ENCODE measurements at regions not wholly inside any gene's neighbourhood (a gene's known extent, or its start where the extent isn't known, plus 50 kb on each side); places are given as distances from the start of the nearest gene placed in this dataset.

- H3K79me2 ChIP-seq (ENCODE audit: control insufficient read depth in 1 of 2, insufficient read depth in 2 of 2, low read length in 2 of 2), result no peaks in the 10 kb centered on the region
- TF ChIP-seq TAF1 (IDR thresholded peaks at IDR 0.05; ENCODE audit: low read depth, low read length), result no peak
- no peak overlapping the region; the same call in 1 of the 2 replicates for H2BK12ac ChIP-seq (ENCODE audit: low read depth, low read length)
- no peak overlapping the region for H3K4me3 ChIP-seq (ENCODE audit: extremely low read depth in 1 of 4, insufficient read depth in 2 of 4, low read depth in 3 of 4, low read length in 4 of 4)
- no peaks in the 10 kb centered on the region for H3K79me1 ChIP-seq (ENCODE audit: low read depth, low read length)
- ChIA-PET POLR2A (ENCODE audit: partially characterized antibody) (no interaction called here), CTCF (ENCODE audit: partially characterized antibody) (interaction anchor here (0.9 to 1.0 kb wide), 2 partner anchors 17 to 69 kb away, joined by 3 to 5 read pairs; partner anchors contain the start of gene PRPS1)
- no peak overlapping the region for H3K18ac ChIP-seq (ENCODE audit: extremely low read depth, low read length)
- H2AFZ ChIP-seq (ENCODE audit: low read length), result no peak overlapping the region
- no peak overlapping the region for H2BK5ac ChIP-seq (ENCODE audit: low read depth, low read length)
- H3K27ac ChIP-seq (ENCODE audit: low read depth, low read length), result no peak overlapping the region
- FAIRE-seq (no peak), DNase-seq (ENCODE audit: low read depth in 1 of 2, low spot score in 2 of 2) (no peak)
- no peak overlapping the region for H2BK15ac ChIP-seq (ENCODE audit: low read length)
- no peak overlapping the region for H2BK20ac ChIP-seq (ENCODE audit: low read length)
- H3K4me2 ChIP-seq (ENCODE audit: insufficient read depth in 1 of 2, low read depth in 2 of 2, low read length in 2 of 2), result no peak overlapping the region; a peak in 1 of 4 replicates
- no peak overlapping the region for H3K9ac ChIP-seq (replicated peaks in 1 of 4; ENCODE audit: extremely low read depth in 1 of 4, low read depth in 3 of 4, low read length in 3 of 4)
- H3K36me3 ChIP-seq (ENCODE audit: control insufficient read depth in 2 of 4, insufficient read depth in 4 of 4, low read length in 3 of 4), result no peaks in the 10 kb centered on the region
- H3K9me3 ChIP-seq (ENCODE audit: insufficient read depth in 2 of 2, low read depth in 1 of 2, low read length in 1 of 2), result no peaks in the 10 kb centered on the region
- no peak overlapping the region for H3K56ac ChIP-seq (replicated peaks; ENCODE audit: insufficient read length, low read depth, low read length)
- no peak overlapping the region for H4K91ac ChIP-seq (replicated peaks; ENCODE audit: insufficient read length, low read length)
- H3K27me3 ChIP-seq (replicated peaks in 1 of 4; ENCODE audit: control insufficient read depth in 3 of 4, extremely low read depth in 1 of 4, insufficient read depth in 3 of 4, low read length in 3 of 4), result no peaks in the 10 kb centered on the region
- H3K4me1 ChIP-seq (replicated peaks in 1 of 4; ENCODE audit: control insufficient read depth in 3 of 4, insufficient read depth in 4 of 4, low read length in 3 of 4), result peaks cover 0 to 24% (median 13%) of the 10 kb centered on the region in 4 experiments; a peak in 6 of 7 replicates
- no peak overlapping the region for H2BK120ac ChIP-seq (replicated peaks; ENCODE audit: low read depth, low read length)
- H3K23me2 ChIP-seq (ENCODE audit: low read depth, low read length), result no peaks in the 10 kb centered on the region
- no peak overlapping the region for H3K4ac ChIP-seq (replicated peaks; ENCODE audit: insufficient read length, low read depth, low read length)
- H3K23ac ChIP-seq (ENCODE audit: insufficient read length), result no peak overlapping the region
- no peaks in the 10 kb centered on the region for H4K20me1 ChIP-seq (replicated peaks in 1 of 2; ENCODE audit: control insufficient read depth in 1 of 2, insufficient read depth in 2 of 2, low read length in 2 of 2)
- H2AK5ac ChIP-seq (ENCODE audit: low read depth, low read length), result no peak overlapping the region
- H4K5ac ChIP-seq (ENCODE audit: insufficient read length, low read depth, low read length), result no peak overlapping the region
- H4K8ac ChIP-seq (ENCODE audit: extremely low read depth, insufficient read depth, low read length), result no peak overlapping the region
- H3K14ac ChIP-seq (ENCODE audit: insufficient read length), result no peak overlapping the region
- WGBS, 2 experiments (ENCODE audit: extremely low coverage in 1 of 2, insufficient coverage in 1 of 2, insufficient read length in 1 of 2, insufficient replicate concordance in 2 of 2, low coverage in 1 of 2, low lambda C conversion rate in 2 of 2, missing lambda C conversion rate in 1 of 2), result 93% methylated on average over 10 of the region's 10 CpGs; no CpG with 5 or more reads in 1 of the 2 experiments
These were observed 68.3 kb upstream of the PRPS1 start for GRCh38 chrX:107560041-107560440.

All from H1 (cell line).